ENCODE measurements at regions not wholly inside any gene's neighbourhood (a gene's known extent, or its start where the extent isn't known, plus 50 kb on each side); places are given as distances from the start of the nearest gene placed in this dataset.

- DNase-seq (ENCODE audit: low read depth in 1 of 2, low spot score in 1 of 2): no peak
Measured at GRCh38 chr3:71924721-71925120, 139.8 kb upstream of the PROK2 start.

GRCh38 chr3:71921036-71921435 lies 136.1 kb upstream of the PROK2 start:
- DNase-seq (ENCODE audit: low read depth in 1 of 2, low spot score in 1 of 2): no peak

GRCh38 chr3:71919572-71919971 lies 134.6 kb upstream of the PROK2 start:
- no peak for DNase-seq (ENCODE audit: low read depth in 1 of 2, low spot score in 1 of 2)

- no peak for DNase-seq (ENCODE audit: low read depth in 1 of 2, low spot score in 1 of 2)
Measured at GRCh38 chr3:71917545-71917944, 132.6 kb upstream of the PROK2 start.

GRCh38 chr3:71916747-71917369 lies 131.9 kb upstream of the PROK2 start:
- no peak for DNase-seq (ENCODE audit: low read depth in 1 of 2, low spot score in 1 of 2)

GRCh38 chr3:71912839-71913495 lies 128.0 kb upstream of the PROK2 start:
- no peak for DNase-seq (ENCODE audit: low read depth in 1 of 2, low spot score in 1 of 2)

GRCh38 chr3:71910108-71910507 lies 125.2 kb upstream of the PROK2 start:
- no peak for DNase-seq (ENCODE audit: low read depth in 1 of 2, low spot score in 1 of 2)

GRCh38 chr3:71907996-71908395 lies 123.0 kb upstream of the PROK2 start:
- no peak for DNase-seq (ENCODE audit: low read depth in 1 of 2, low spot score in 1 of 2)

- no peak for DNase-seq (ENCODE audit: low read depth in 1 of 2, low spot score in 1 of 2)
Measured at GRCh38 chr3:71906976-71907375, 122.0 kb upstream of the PROK2 start.

GRCh38 chr3:71905426-71905825 lies 120.5 kb upstream of the PROK2 start:
- no peak for DNase-seq (ENCODE audit: low read depth in 1 of 2, low spot score in 1 of 2)

- DNase-seq (ENCODE audit: low read depth in 1 of 2, low spot score in 1 of 2): no peak
Measured at GRCh38 chr3:71903936-71904335, 119.0 kb upstream of the PROK2 start.

GRCh38 chr3:71903112-71903495 lies 118.2 kb upstream of the PROK2 start:
- DNase-seq (ENCODE audit: low read depth in 1 of 2, low spot score in 1 of 2): no peak

GRCh38 chr3:71902258-71903111 lies 117.5 kb upstream of the PROK2 start:
- DNase-seq (ENCODE audit: low read depth in 1 of 2, low spot score in 1 of 2): no peak

- DNase-seq (ENCODE audit: low read depth in 1 of 2, low spot score in 1 of 2): no peak
Measured at GRCh38 chr3:71901645-71902044, 116.7 kb upstream of the PROK2 start.

- no peak for DNase-seq (ENCODE audit: low read depth in 1 of 2, low spot score in 1 of 2)
Measured at GRCh38 chr3:71900057-71900456, 115.1 kb upstream of the PROK2 start.

- no peak for DNase-seq (ENCODE audit: low read depth in 1 of 2, low spot score in 1 of 2)
Measured at GRCh38 chr3:71896751-71897150, 111.8 kb upstream of the PROK2 start.

- DNase-seq (ENCODE audit: low read depth in 1 of 2, low spot score in 1 of 2): no peak
Measured at GRCh38 chr3:71893702-71894479, 108.9 kb upstream of the PROK2 start.

- DNase-seq (ENCODE audit: low read depth in 1 of 2, low spot score in 1 of 2): no peak
Measured at GRCh38 chr3:71893122-71893521, 108.2 kb upstream of the PROK2 start.

- DNase-seq (ENCODE audit: low read depth in 1 of 2, low spot score in 1 of 2): no peak
Measured at GRCh38 chr3:71891483-71891882, 106.5 kb upstream of the PROK2 start.

GRCh38 chr3:71890356-71890931 lies 105.5 kb upstream of the PROK2 start:
- DNase-seq (ENCODE audit: low read depth in 1 of 2, low spot score in 1 of 2): no peak

- no peak for DNase-seq (ENCODE audit: low read depth in 1 of 2, low spot score in 1 of 2)
Measured at GRCh38 chr3:71887256-71887655, 102.3 kb upstream of the PROK2 start.
